ENCODE measurements at regions not wholly inside any gene's neighbourhood (a gene's known extent, or its start where the extent isn't known, plus 50 kb on each side); places are given as distances from the start of the nearest gene placed in this dataset.

DNA sequence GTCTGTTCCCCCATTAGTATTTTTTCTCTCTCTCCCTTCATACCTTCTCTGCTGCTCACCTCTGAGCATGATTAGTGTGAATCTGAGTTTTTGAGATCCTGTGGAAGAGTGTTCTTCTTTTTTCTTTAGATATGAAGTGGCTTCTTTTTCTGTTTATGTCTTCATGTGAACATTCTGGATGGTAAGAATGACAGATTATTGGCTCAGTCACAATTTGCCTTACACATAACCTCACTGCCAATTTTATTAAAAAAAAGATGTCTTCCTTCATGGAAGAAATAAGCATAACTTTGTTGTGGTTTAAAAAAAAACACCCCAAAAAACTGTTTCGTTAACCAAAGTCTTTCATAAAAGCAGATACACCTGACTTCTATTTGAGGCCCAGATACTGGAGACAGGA is 539.1 kb downstream of the PLCL1 start:
- H3K4me1 ChIP-seq (ENCODE audit: insufficient read depth): peaks cover 10% of the 10 kb centered on the region; the same call in 1 of the 2 replicates
- H4K20me1 ChIP-seq (ENCODE audit: insufficient read depth): no peaks in the 10 kb centered on the region
- no peaks in the 10 kb centered on the region for H3K9me3 ChIP-seq (ENCODE audit: low read depth)
- TF ChIP-seq EZH2 (IDR thresholded peaks at IDR 0.05; ENCODE audit: insufficient read depth, poor library complexity, severe bottlenecking): no peak
- TF ChIP-seq EZH2phosphoT487 (IDR thresholded peaks at IDR 0.05; ENCODE audit: insufficient read depth, low read depth): no peak
- no peaks in the 10 kb centered on the region for H3K36me3 ChIP-seq (ENCODE audit: low read depth)
- in situ Hi-C loops (cut with MboI): no loop called here
- H3K79me2 ChIP-seq (ENCODE audit: insufficient read depth): no peaks in the 10 kb centered on the region
- H3K27me3 ChIP-seq (replicated peaks; ENCODE audit: insufficient read depth): no peaks in the 10 kb centered on the region
- H3K4me2 ChIP-seq (ENCODE audit: unreplicated experiment): no peak overlapping the region
- no peak overlapping the region for H3K9ac ChIP-seq
- no peak for DNase-seq
- no peak overlapping the region for H2AFZ ChIP-seq
- 85 to 92% methylated on average over 1 of the region's 1 CpG for WGBS, 2 experiments (ENCODE audit: low coverage in 1 of 2, low lambda C conversion rate in 2 of 2, missing lambda C conversion rate in 2 of 2)
- no peak overlapping the region for H3K4me3 ChIP-seq
- peaks cover 9% of the 10 kb centered on the region for H3F3A ChIP-seq (ENCODE audit: insufficient read depth)
- H3K9me2 ChIP-seq (ENCODE audit: insufficient read depth): no peaks in the 10 kb centered on the region
- H3K27ac ChIP-seq: no peak overlapping the region

DNA sequence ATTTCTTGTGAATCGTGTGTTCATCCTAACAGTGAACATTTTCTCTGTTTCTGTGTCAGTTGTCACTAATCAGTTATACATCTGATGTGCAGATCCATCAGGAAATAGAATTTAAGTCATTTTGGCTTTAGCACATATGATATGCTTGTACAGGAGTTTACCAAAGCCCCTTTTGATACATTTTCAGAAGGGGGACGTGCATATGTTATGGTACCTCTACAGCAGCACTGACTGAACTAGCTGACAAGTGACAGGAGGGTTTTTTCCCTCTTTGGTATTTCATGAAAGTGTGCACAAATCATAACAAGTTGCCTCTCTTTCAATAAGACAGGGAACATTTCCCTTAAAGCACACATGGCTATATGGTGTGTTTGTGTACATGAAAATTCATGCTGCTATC is 536.5 kb downstream of the PLCL1 start:
- no peak overlapping the region for H3K4me2 ChIP-seq (ENCODE audit: unreplicated experiment)
- DNase-seq: no peak
- H4K20me1 ChIP-seq (ENCODE audit: insufficient read depth): no peaks in the 10 kb centered on the region
- no peaks in the 10 kb centered on the region for H3K9me3 ChIP-seq (ENCODE audit: low read depth)
- no peak overlapping the region for H2AFZ ChIP-seq
- H3F3A ChIP-seq (ENCODE audit: insufficient read depth): no peaks in the 10 kb centered on the region
- WGBS, 2 experiments (ENCODE audit: low coverage in 1 of 2, low lambda C conversion rate in 2 of 2, missing lambda C conversion rate in 2 of 2): 51 to 70% methylated on average over 2 of the region's 2 CpGs
- H3K9me2 ChIP-seq (ENCODE audit: insufficient read depth): no peaks in the 10 kb centered on the region
- no peak overlapping the region for H3K9ac ChIP-seq
- no peak overlapping the region for H3K4me3 ChIP-seq
- H3K27me3 ChIP-seq (replicated peaks; ENCODE audit: insufficient read depth): no peaks in the 10 kb centered on the region
- H3K36me3 ChIP-seq (ENCODE audit: low read depth): no peaks in the 10 kb centered on the region
- no peak for TF ChIP-seq EZH2phosphoT487 (IDR thresholded peaks at IDR 0.05; ENCODE audit: insufficient read depth, low read depth)
- no peak for TF ChIP-seq EZH2 (IDR thresholded peaks at IDR 0.05; ENCODE audit: insufficient read depth, poor library complexity, severe bottlenecking)
- in situ Hi-C loops (cut with MboI): no loop called here
- no peaks in the 10 kb centered on the region for H3K79me2 ChIP-seq (ENCODE audit: insufficient read depth)
- H3K4me1 ChIP-seq (ENCODE audit: insufficient read depth): no peaks in the 10 kb centered on the region
- no peak overlapping the region for H3K27ac ChIP-seq

DNA sequence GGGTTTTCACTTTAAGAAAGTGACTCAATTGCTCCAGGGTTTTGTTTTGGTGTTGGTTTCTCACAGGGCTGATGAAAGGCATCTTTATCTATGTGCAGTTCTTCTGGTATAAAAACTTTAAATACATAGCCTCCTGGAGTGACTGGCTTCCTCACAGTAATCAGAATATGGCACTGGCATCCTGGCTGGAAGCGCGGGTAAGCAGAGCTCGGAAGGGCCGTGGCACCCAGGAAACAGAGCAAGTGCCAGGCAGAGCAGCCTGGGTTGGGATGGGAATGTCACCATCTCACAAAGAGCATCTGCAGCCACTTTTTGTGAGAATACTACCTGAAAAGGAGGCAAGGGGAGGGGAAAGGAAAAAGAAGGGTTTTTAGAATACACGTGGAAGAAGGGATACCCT is 534.7 kb downstream of the PLCL1 start:
- 95 to 97% methylated on average over 5 of the region's 5 CpGs for WGBS, 2 experiments (ENCODE audit: low coverage in 1 of 2, low lambda C conversion rate in 2 of 2, missing lambda C conversion rate in 2 of 2)
- DNase-seq: no peak

DNA sequence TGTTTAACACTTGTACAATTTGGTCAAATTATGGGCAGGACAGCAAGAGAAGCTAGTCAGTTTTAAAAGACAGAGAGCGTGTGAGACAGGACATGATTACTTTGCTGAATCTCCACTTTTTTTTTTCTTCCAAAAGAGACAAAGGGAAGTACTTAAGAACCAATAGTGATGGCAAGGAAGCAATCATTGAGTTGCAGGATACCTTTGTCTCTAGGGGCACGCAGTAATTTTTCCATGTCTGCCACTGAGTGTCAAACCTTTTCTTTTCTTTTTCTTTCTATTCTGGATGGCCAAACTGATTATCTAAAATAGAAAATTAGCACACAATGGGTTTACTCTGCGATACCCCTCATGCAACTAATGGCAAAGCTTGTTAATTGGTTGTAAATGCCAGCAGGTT is 533.0 kb downstream of the PLCL1 start:
- 92 to 93% methylated on average over 3 of the region's 3 CpGs for WGBS, 2 experiments (ENCODE audit: low coverage in 1 of 2, low lambda C conversion rate in 2 of 2, missing lambda C conversion rate in 2 of 2)
- H3K79me2 ChIP-seq (ENCODE audit: insufficient read depth): no peaks in the 10 kb centered on the region
- H3K27ac ChIP-seq: no peak overlapping the region
- no peak overlapping the region for H2AFZ ChIP-seq
- TF ChIP-seq EZH2 (IDR thresholded peaks at IDR 0.05; ENCODE audit: insufficient read depth, poor library complexity, severe bottlenecking) (no peak), EZH2phosphoT487 (IDR thresholded peaks at IDR 0.05; ENCODE audit: insufficient read depth, low read depth) (no peak)
- H3K4me1 ChIP-seq (ENCODE audit: insufficient read depth): no peaks in the 10 kb centered on the region
- H3K9me2 ChIP-seq (ENCODE audit: insufficient read depth): no peaks in the 10 kb centered on the region
- no peak overlapping the region for H3K4me3 ChIP-seq
- no peak overlapping the region for H3K9ac ChIP-seq
- no peaks in the 10 kb centered on the region for H3K9me3 ChIP-seq (ENCODE audit: low read depth)
- H3K36me3 ChIP-seq (ENCODE audit: low read depth): no peaks in the 10 kb centered on the region
- in situ Hi-C loops (cut with MboI): no loop called here
- H3K27me3 ChIP-seq (replicated peaks; ENCODE audit: insufficient read depth): no peaks in the 10 kb centered on the region
- no peak for DNase-seq
- no peaks in the 10 kb centered on the region for H4K20me1 ChIP-seq (ENCODE audit: insufficient read depth)
- H3F3A ChIP-seq (ENCODE audit: insufficient read depth): no peaks in the 10 kb centered on the region
- no peak overlapping the region for H3K4me2 ChIP-seq (ENCODE audit: unreplicated experiment)

More for the DNA sequence above, 534.7 kb downstream of the PLCL1 start:
- Histone ChIP-seq H3K36me3 (ENCODE audit: low read depth) (no peaks in the 10 kb centered on the region), H3K4me1 (ENCODE audit: insufficient read depth) (no peaks in the 10 kb centered on the region), H3K4me2 (ENCODE audit: unreplicated experiment) (no peak overlapping the region), H3K79me2 (ENCODE audit: insufficient read depth) (no peaks in the 10 kb centered on the region), H3K9me3 (ENCODE audit: low read depth) (no peaks in the 10 kb centered on the region), H4K20me1 (ENCODE audit: insufficient read depth) (no peaks in the 10 kb centered on the region), H3K9ac (no peak overlapping the region), H3K4me3 (no peak overlapping the region), H2AFZ (no peak overlapping the region), H3K9me2 (ENCODE audit: insufficient read depth) (no peaks in the 10 kb centered on the region), H3K27me3 (replicated peaks; ENCODE audit: insufficient read depth) (no peaks in the 10 kb centered on the region), H3K27ac (no peak overlapping the region), H3F3A (ENCODE audit: insufficient read depth) (no peaks in the 10 kb centered on the region)
- TF ChIP-seq EZH2phosphoT487 (IDR thresholded peaks at IDR 0.05; ENCODE audit: insufficient read depth, low read depth): no peak
- no peak for TF ChIP-seq EZH2 (IDR thresholded peaks at IDR 0.05; ENCODE audit: insufficient read depth, poor library complexity, severe bottlenecking)
- in situ Hi-C loops (cut with MboI): no loop called here

DNA sequence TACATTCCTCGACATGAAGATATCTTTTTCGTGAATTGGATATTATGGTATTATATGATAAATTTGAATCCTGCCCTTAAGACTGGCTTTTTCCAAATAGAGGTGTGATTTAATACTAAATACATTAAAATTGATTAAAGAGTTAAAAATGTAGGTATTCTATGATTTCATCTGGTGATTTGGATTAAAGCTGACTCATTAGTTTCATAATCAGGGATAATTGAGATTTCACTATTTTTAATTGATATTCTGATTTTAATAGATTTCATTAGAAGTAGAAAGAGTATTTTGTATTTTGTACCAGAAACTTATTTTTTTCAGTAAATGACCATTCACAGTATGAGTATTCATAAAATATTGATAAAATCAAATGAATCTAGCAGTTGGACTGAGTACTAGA is 524.1 kb downstream of the PLCL1 start:
- no peak for TF ChIP-seq EZH2phosphoT487 (IDR thresholded peaks at IDR 0.05; ENCODE audit: insufficient read depth, low read depth)
- no peak for TF ChIP-seq EZH2 (IDR thresholded peaks at IDR 0.05; ENCODE audit: insufficient read depth, poor library complexity, severe bottlenecking)
- H3K27me3 ChIP-seq (replicated peaks; ENCODE audit: insufficient read depth): no peaks in the 10 kb centered on the region
- no peak overlapping the region for H3K9ac ChIP-seq
- no peaks in the 10 kb centered on the region for H3K9me2 ChIP-seq (ENCODE audit: insufficient read depth)
- no peaks in the 10 kb centered on the region for H4K20me1 ChIP-seq (ENCODE audit: insufficient read depth)
- no peak overlapping the region for H2AFZ ChIP-seq
- DNase-seq: no peak
- no peaks in the 10 kb centered on the region for H3K36me3 ChIP-seq (ENCODE audit: low read depth)
- no peaks in the 10 kb centered on the region for H3K4me1 ChIP-seq (ENCODE audit: insufficient read depth)
- H3K27ac ChIP-seq: no peak overlapping the region
- H3K9me3 ChIP-seq (ENCODE audit: low read depth): no peaks in the 10 kb centered on the region
- H3K79me2 ChIP-seq (ENCODE audit: insufficient read depth): no peaks in the 10 kb centered on the region
- WGBS, 2 experiments (ENCODE audit: low coverage in 1 of 2, low lambda C conversion rate in 2 of 2, missing lambda C conversion rate in 2 of 2): 85 to 91% methylated on average over 2 of the region's 2 CpGs
- H3F3A ChIP-seq (ENCODE audit: insufficient read depth): 0 out of 2 replicates have a peak, but pooled peaks cover 5% of the 10 kb centered on the region
- H3K4me2 ChIP-seq (ENCODE audit: unreplicated experiment): no peak overlapping the region
- H3K4me3 ChIP-seq: no peak overlapping the region
- in situ Hi-C loops (cut with MboI): no loop called here
